ENCODE measurements at regions not wholly inside any gene's neighbourhood (a gene's known extent, or its start where the extent isn't known, plus 50 kb on each side); places are given as distances from the start of the nearest gene placed in this dataset.
"Not testable (repeated sequence)": the region's sequence is repeated elsewhere in the genome, so short reads cannot be mapped to it uniquely, and the experiment has no call there.

GRCh38 chr13:54626504-54626903, 1597.9 kb downstream of the OLFM4 start:
- TF ChIP-seq POLR2A (IDR thresholded peaks at IDR 0.05; ENCODE audit: low read depth); CTCF (IDR thresholded peaks at IDR 0.05): not testable (repeated sequence)

All from esophagus muscularis mucosa (tissue), 3 donors.